Activated CD4-positive, alpha-beta memory T cell treated with anti-CD3 and anti-CD28 coated beads for 36 hours (primary cell): ENCODE measurements at regions not wholly inside any gene's neighbourhood (a gene's known extent, or its start where the extent isn't known, plus 50 kb on each side); places are given as distances from the start of the nearest gene placed in this dataset.
"Not testable (repeated sequence)": the region's sequence is repeated elsewhere in the genome, so short reads cannot be mapped to it uniquely, and the experiment has no call there.

ENCODE experiments used
- CTCF ChIA-PET: fragments of 350-600 bp; sonication (Branson Sonifier 250); formaldehyde crosslinking; loops from one replicate; lab custom pipeline; 2021; ENCODE audit warnings: antibody characterized with exemption, inconsistent platforms; lab: Charles Lee
- POLR2A ChIA-PET: fragments of 350-600 bp; sonication (Branson Sonifier 250); formaldehyde crosslinking; loops from one replicate; lab custom pipeline; 2021; ENCODE audit warnings: antibody characterized with exemption; lab: Charles Lee
- DNase-seq: peaks from one replicate; pipeline ENCODE4 v3.0.0-alpha.2; 2020
- H3K27ac Mint-ChIP-seq: one replicate; pipeline ENCODE4 v1.8.0; 2021; ENCODE audit warnings: mixed read lengths
- H3K27me3 Mint-ChIP-seq: one replicate; pipeline ENCODE4 v1.8.0; 2021; ENCODE audit warnings: mixed read lengths
- H3K36me3 Mint-ChIP-seq: one replicate; pipeline ENCODE4 v1.8.0; 2021; ENCODE audit warnings: mixed read lengths
- H3K4me1 Mint-ChIP-seq: one replicate; pipeline ENCODE4 v1.8.0; 2021; ENCODE audit warnings: low read depth, mixed read lengths
- H3K4me3 Mint-ChIP-seq: one replicate; pipeline ENCODE4 v1.8.0; 2021; ENCODE audit warnings: mild to moderate bottlenecking, mixed read lengths
- H3K9me3 Mint-ChIP-seq: one replicate; pipeline ENCODE4 v1.8.0; 2021; ENCODE audit warnings: mixed read lengths
- intact Hi-C: fragments of 100-400 bp; cut with micrococcal nuclease; formaldehyde crosslinking; loops from one replicate; pipeline ENCODE4 v1.15.1; 2023

GRCh38 chr1:168419736-168420135 is 124.1 kb downstream of the XCL2 start:
- DNase-seq, result no peak
- POLR2A ChIA-PET, result no interaction called here
- no peaks in the 10 kb centered on the region for H3K27me3 Mint-ChIP-seq
- no peaks in the 10 kb centered on the region for H3K9me3 Mint-ChIP-seq
- H3K4me3 Mint-ChIP-seq, result no peak overlapping the region
- intact Hi-C loops, result loop anchor here (2.0 to 5.0 kb wide), 4 partner anchors 33 to 948 kb away; partner anchors contain the start of genes BLZF1 and NME7
- H3K36me3 Mint-ChIP-seq, result no peaks in the 10 kb centered on the region
- CTCF ChIA-PET, result no interaction called here
- H3K27ac Mint-ChIP-seq, result no peak overlapping the region
- peaks cover 33% of the 10 kb centered on the region for H3K4me1 Mint-ChIP-seq

GRCh38 chr1:168416220-168416619 is 127.6 kb downstream of the XCL2 start:
- no peak overlapping the region for H3K4me3 Mint-ChIP-seq

GRCh38 chr1:168414914-168415313 is 128.9 kb downstream of the XCL2 start:
- intact Hi-C loops, result no loop called here
- Mint-ChIP-seq H3K36me3 (no peaks in the 10 kb centered on the region), H3K27me3 (no peaks in the 10 kb centered on the region), H3K4me1 (peaks cover 14% of the 10 kb centered on the region), H3K9me3 (no peaks in the 10 kb centered on the region), H3K4me3 (no peak overlapping the region), H3K27ac (no peak overlapping the region)
- no peak for DNase-seq
- ChIA-PET POLR2A (no interaction called here), CTCF (no interaction called here)

More at GRCh38 chr1:168416220-168416619, 127.6 kb downstream of the XCL2 start:
- ChIA-PET POLR2A (no interaction called here), CTCF (no interaction called here)
- H3K27me3 Mint-ChIP-seq, result no peaks in the 10 kb centered on the region
- no peaks in the 10 kb centered on the region for H3K9me3 Mint-ChIP-seq
- no peak for DNase-seq
- intact Hi-C loops, result no loop called here
- peaks cover 15% of the 10 kb centered on the region for H3K4me1 Mint-ChIP-seq
- no peaks in the 10 kb centered on the region for H3K36me3 Mint-ChIP-seq
- H3K27ac Mint-ChIP-seq, result no peak overlapping the region

- no peak overlapping the region for H3K27ac Mint-ChIP-seq
- peaks cover 40% of the 10 kb centered on the region for H3K4me1 Mint-ChIP-seq
- CTCF ChIA-PET, result no interaction called here
- no peak overlapping the region for H3K4me3 Mint-ChIP-seq
- H3K36me3 Mint-ChIP-seq, result no peaks in the 10 kb centered on the region
- intact Hi-C loops, result no loop called here
- no peak for DNase-seq
- POLR2A ChIA-PET, result no interaction called here
- no peaks in the 10 kb centered on the region for H3K27me3 Mint-ChIP-seq
- no peaks in the 10 kb centered on the region for H3K9me3 Mint-ChIP-seq
Measured at GRCh38 chr1:168410464-168410863, 129.8 kb downstream of the TBX19 start.

- H3K4me3 Mint-ChIP-seq, result peak overlapping the region; percentile 9
- no peaks in the 10 kb centered on the region for H3K27me3 Mint-ChIP-seq
- ChIA-PET CTCF (interaction anchor here (0.9 to 1.8 kb wide), 3 partner anchors 13 to 66 kb away, joined by 3 to 10 read pairs (median 4); no protein-coding TSS in a partner anchor), POLR2A (interaction anchor here (1.0 kb wide), 3 partner anchors 10 to 66 kb away, joined by 3 to 7 read pairs (median 3); no protein-coding TSS in a partner anchor)
- no peaks in the 10 kb centered on the region for H3K36me3 Mint-ChIP-seq
- DNase-seq, result peak; percentile 75
- intact Hi-C loops, result loop anchor here (1.0 to 2.0 kb wide), 6 partner anchors 10 to 172 kb away; no protein-coding TSS in a partner anchor
- no peaks in the 10 kb centered on the region for H3K9me3 Mint-ChIP-seq
- H3K27ac Mint-ChIP-seq, result peak overlapping the region; percentile 53
- peaks cover 40% of the 10 kb centered on the region for H3K4me1 Mint-ChIP-seq
Measured at GRCh38 chr1:168408884-168409283, 128.2 kb downstream of the TBX19 start.

GRCh38 chr1:168408539-168408865 is 127.8 kb downstream of the TBX19 start:
- DNase-seq, result no peak
- Mint-ChIP-seq H3K27me3 (no peaks in the 10 kb centered on the region), H3K27ac (peak overlapping the region; percentile 34), H3K4me3 (peak overlapping the region; percentile 4), H3K9me3 (no peaks in the 10 kb centered on the region), H3K4me1 (peaks cover 40% of the 10 kb centered on the region), H3K36me3 (no peaks in the 10 kb centered on the region)
- CTCF ChIA-PET, result interaction anchor here (0.9 to 1.8 kb wide), 3 partner anchors 13 to 66 kb away, joined by 3 to 10 read pairs (median 4); no protein-coding TSS in a partner anchor
- POLR2A ChIA-PET, result interaction anchor here (1.0 kb wide), 3 partner anchors 9 to 66 kb away, joined by 3 to 7 read pairs (median 3); no protein-coding TSS in a partner anchor
- intact Hi-C loops, result loop anchor here (1.0 to 2.0 kb wide), 3 partner anchors 9 to 172 kb away; no protein-coding TSS in a partner anchor

GRCh38 chr1:168407832-168408538 is 127.3 kb downstream of the TBX19 start:
- intact Hi-C loops, result loop anchor here (1.0 to 2.0 kb wide), 3 partner anchors 9 to 171 kb away; no protein-coding TSS in a partner anchor
- H3K27me3 Mint-ChIP-seq, result no peaks in the 10 kb centered on the region
- peak overlapping the region; percentile 4 for H3K4me3 Mint-ChIP-seq
- H3K36me3 Mint-ChIP-seq, result no peaks in the 10 kb centered on the region
- ChIA-PET POLR2A (no interaction called here), CTCF (interaction anchor here (0.9 to 1.8 kb wide), 2 partner anchors 21 to 65 kb away, joined by 4 to 10 read pairs; no protein-coding TSS in a partner anchor)
- DNase-seq, result no peak
- peaks cover 38% of the 10 kb centered on the region for H3K4me1 Mint-ChIP-seq
- no peaks in the 10 kb centered on the region for H3K9me3 Mint-ChIP-seq
- H3K27ac Mint-ChIP-seq, result peak overlapping the region; percentile 34

- no peak overlapping the region for H3K4me3 Mint-ChIP-seq
- no peaks in the 10 kb centered on the region for H3K27me3 Mint-ChIP-seq
- peaks cover 38% of the 10 kb centered on the region for H3K4me1 Mint-ChIP-seq
- H3K27ac Mint-ChIP-seq, result no peak overlapping the region
- intact Hi-C loops, result no loop called here
- POLR2A ChIA-PET, result no interaction called here
- H3K36me3 Mint-ChIP-seq, result no peaks in the 10 kb centered on the region
- no peaks in the 10 kb centered on the region for H3K9me3 Mint-ChIP-seq
- no peak for DNase-seq
- CTCF ChIA-PET, result no interaction called here
Measured at GRCh38 chr1:168405906-168406549, 125.4 kb downstream of the TBX19 start.

GRCh38 chr1:168403140-168403539 is 122.5 kb downstream of the TBX19 start:
- ChIA-PET CTCF (no interaction called here), POLR2A (no interaction called here)
- no peaks in the 10 kb centered on the region for H3K27me3 Mint-ChIP-seq
- intact Hi-C loops, result no loop called here
- no peak for DNase-seq
- no peaks in the 10 kb centered on the region for H3K9me3 Mint-ChIP-seq
- H3K4me1 Mint-ChIP-seq, result peaks cover 27% of the 10 kb centered on the region
- no peak overlapping the region for H3K27ac Mint-ChIP-seq
- H3K4me3 Mint-ChIP-seq, result no peak overlapping the region
- H3K36me3 Mint-ChIP-seq, result no peaks in the 10 kb centered on the region

- H3K27me3 Mint-ChIP-seq, H3K27ac Mint-ChIP-seq, CTCF ChIA-PET, DNase-seq, H3K36me3 Mint-ChIP-seq, H3K4me3 Mint-ChIP-seq, POLR2A ChIA-PET, H3K9me3 Mint-ChIP-seq, intact Hi-C loops: not testable (repeated sequence)
- peaks cover 20% of the 10 kb centered on the region for H3K4me1 Mint-ChIP-seq
Measured at GRCh38 chr1:168402466-168402865, 121.8 kb downstream of the TBX19 start.

- Mint-ChIP-seq H3K4me3 (no peak overlapping the region), H3K9me3 (no peaks in the 10 kb centered on the region), H3K27ac (no peak overlapping the region), H3K27me3 (peaks cover 2% of the 10 kb centered on the region), H3K4me1 (peaks cover 14% of the 10 kb centered on the region), H3K36me3 (no peaks in the 10 kb centered on the region)
- CTCF ChIA-PET, result interaction anchor here (2.4 kb wide), 1 partner anchor 35 kb away, joined by 7 read pairs; no protein-coding TSS in a partner anchor
- no peak for DNase-seq
- POLR2A ChIA-PET, result no interaction called here
- intact Hi-C loops, result no loop called here
Measured at GRCh38 chr1:168401341-168401740, 120.7 kb downstream of the TBX19 start.

GRCh38 chr1:168400139-168400538 is 119.5 kb downstream of the TBX19 start:
- no peak for DNase-seq
- ChIA-PET POLR2A (no interaction called here), CTCF (interaction anchor here (2.3 to 2.4 kb wide), 2 partner anchors 34 to 57 kb away, joined by 7 to 10 read pairs; no protein-coding TSS in a partner anchor)
- H3K27ac Mint-ChIP-seq, result no peak overlapping the region
- peaks cover 2% of the 10 kb centered on the region for H3K27me3 Mint-ChIP-seq
- H3K9me3 Mint-ChIP-seq, result no peaks in the 10 kb centered on the region
- H3K4me1 Mint-ChIP-seq, result peaks cover 14% of the 10 kb centered on the region
- no peak overlapping the region for H3K4me3 Mint-ChIP-seq
- H3K36me3 Mint-ChIP-seq, result no peaks in the 10 kb centered on the region
- intact Hi-C loops, result no loop called here
